Ectodermal cell (in vitro differentiated cells): ENCODE measurements at regions not wholly inside any gene's neighbourhood (a gene's known extent, or its start where the extent isn't known, plus 50 kb on each side); places are given as distances from the start of the nearest gene placed in this dataset.

Experiments used
- H3K27ac ChIP-seq: 2 replicates; pipeline ENCODE4 v1.7.0; 2013; ENCODE audit warnings: mild to moderate bottlenecking, low read depth, low read length; ENCODE audit not compliant: insufficient read depth, poor library complexity, severe bottlenecking
- H3K27me3 ChIP-seq: 2 replicates; pipeline ENCODE4 v1.7.0; 2013; ENCODE audit warnings: mild to moderate bottlenecking, low read length; ENCODE audit not compliant: insufficient read depth, control insufficient read depth, poor library complexity, severe bottlenecking
- H3K36me3 ChIP-seq: one replicate; pipeline ENCODE4 v1.7.0; 2013; ENCODE audit warnings: low read length; ENCODE audit not compliant: control insufficient read depth, insufficient read depth
- H3K4me1 ChIP-seq: one replicate; pipeline ENCODE4 v1.7.0; 2013; ENCODE audit warnings: low read length; ENCODE audit not compliant: control insufficient read depth, insufficient read depth
- H3K4me3 ChIP-seq: 2 replicates; pipeline ENCODE4 v1.7.0; 2013; ENCODE audit warnings: low read depth, low read length, control low read depth; ENCODE audit not compliant: insufficient read depth
- H3K9me3 ChIP-seq: 2 replicates; pipeline ENCODE4 v1.7.0; 2013; ENCODE audit warnings: mild to moderate bottlenecking, low read length, moderate library complexity; ENCODE audit not compliant: control insufficient read depth
- WGBS, 2 experiments: methylation state at CpG; one replicate each; pipeline ENCODE4 v1.1.7; 2013; ENCODE audit warnings: missing lambda C conversion rate in 2 of 2; 5-methylcytosine and 5-hydroxymethylcytosine counted together

DNA sequence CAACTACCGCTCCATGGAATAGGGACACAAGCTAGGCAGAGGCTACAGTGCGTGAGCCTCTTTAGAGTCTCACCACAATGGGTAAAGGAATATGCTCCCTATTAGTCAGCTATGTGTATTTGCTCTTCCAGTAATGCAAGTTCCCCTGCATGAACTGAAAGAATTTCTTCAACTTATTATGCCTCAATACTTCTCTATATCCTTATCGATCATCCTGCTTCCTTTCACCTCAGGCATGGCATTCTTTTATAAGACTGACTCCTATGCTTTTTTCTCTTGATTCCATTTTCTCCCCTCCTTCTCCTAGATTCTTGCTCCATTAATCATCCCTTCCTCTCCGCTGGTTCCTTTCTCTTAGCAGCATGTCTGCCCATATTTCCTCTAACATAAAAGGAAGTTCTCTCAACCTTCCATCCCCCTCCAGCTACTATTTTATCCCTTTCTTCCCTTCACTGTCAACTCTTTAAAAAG is 94.5 kb upstream of the CPM start:
- no peak overlapping the region for H3K27ac ChIP-seq
- no peaks in the 10 kb centered on the region for H3K4me1 ChIP-seq
- H3K4me3 ChIP-seq, result no peak overlapping the region
- no peaks in the 10 kb centered on the region for H3K36me3 ChIP-seq
- H3K27me3 ChIP-seq, result no peaks in the 10 kb centered on the region
- 78 to 79% methylated on average over 4 of the region's 4 CpGs for WGBS, 2 experiments
- no peaks in the 10 kb centered on the region for H3K9me3 ChIP-seq

DNA sequence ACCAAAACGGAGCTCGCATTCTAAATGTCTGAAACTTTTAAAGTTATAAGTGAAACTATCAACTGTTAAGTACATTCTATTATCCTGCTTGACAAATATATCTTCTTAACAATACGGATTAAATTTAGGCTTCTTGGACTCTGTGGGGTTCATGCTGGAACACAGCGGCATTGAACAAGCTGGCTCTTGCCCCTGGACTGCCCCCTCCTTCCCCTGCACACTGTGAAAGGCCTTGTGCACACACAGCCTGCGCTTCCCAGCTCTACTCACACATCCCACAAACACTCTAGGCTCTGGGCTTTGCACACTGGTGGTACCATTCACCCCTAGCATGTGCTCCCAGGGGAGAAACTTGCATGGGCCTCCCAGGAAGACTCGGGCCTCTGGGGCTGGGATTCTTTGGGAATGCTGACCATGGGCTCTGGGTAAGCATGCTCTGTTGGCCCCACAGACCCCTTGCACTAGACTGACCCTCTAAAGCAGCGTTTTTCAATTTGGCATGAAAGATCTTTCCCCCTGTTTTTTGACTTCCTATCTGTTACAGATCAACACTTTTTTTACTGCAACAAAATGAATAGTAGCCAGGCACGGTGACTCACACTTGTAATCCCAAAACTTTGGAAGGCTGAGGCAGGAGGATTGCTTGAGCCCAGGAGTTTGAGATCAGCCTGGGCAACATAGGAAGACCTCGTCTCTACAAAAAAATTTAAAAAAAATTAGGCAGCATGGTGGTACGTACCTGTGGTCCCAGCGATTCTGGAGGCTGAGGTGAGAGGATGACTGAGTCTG is 96.2 kb upstream of the CPM start:
- no peak overlapping the region for H3K27ac ChIP-seq
- no peaks in the 10 kb centered on the region for H3K27me3 ChIP-seq
- H3K4me3 ChIP-seq, result no peak overlapping the region
- H3K4me1 ChIP-seq, result no peaks in the 10 kb centered on the region
- H3K9me3 ChIP-seq, result no peaks in the 10 kb centered on the region
- no peaks in the 10 kb centered on the region for H3K36me3 ChIP-seq
- WGBS, 2 experiments, result 90 to 92% methylated on average over 9 to 11 of the region's 11 CpGs

DNA sequence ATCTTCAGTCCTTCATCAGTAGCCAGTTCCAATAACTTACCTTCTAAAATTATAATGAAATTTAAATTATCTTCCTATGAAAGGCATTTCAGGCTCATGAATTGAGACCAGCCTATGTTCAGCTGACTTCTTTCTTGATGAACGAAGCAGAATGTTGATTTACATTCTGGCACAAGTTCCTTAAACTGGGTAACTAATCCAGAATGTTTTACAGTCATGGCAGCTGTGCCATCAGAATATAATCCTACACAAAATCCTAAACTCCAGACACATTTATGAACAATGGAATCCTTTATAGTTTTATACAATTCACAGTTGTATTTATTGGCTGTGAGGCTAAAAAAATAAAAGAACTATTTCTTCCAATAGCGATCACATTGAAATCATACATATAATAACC is 97.3 kb upstream of the CPM start:
- 90 to 97% methylated on average over 2 of the region's 2 CpGs for WGBS, 2 experiments
- H3K4me1 ChIP-seq, result no peaks in the 10 kb centered on the region
- no peak overlapping the region for H3K27ac ChIP-seq
- H3K36me3 ChIP-seq, result no peaks in the 10 kb centered on the region
- H3K9me3 ChIP-seq, result no peaks in the 10 kb centered on the region
- H3K27me3 ChIP-seq, result no peaks in the 10 kb centered on the region
- H3K4me3 ChIP-seq, result no peak overlapping the region

DNA sequence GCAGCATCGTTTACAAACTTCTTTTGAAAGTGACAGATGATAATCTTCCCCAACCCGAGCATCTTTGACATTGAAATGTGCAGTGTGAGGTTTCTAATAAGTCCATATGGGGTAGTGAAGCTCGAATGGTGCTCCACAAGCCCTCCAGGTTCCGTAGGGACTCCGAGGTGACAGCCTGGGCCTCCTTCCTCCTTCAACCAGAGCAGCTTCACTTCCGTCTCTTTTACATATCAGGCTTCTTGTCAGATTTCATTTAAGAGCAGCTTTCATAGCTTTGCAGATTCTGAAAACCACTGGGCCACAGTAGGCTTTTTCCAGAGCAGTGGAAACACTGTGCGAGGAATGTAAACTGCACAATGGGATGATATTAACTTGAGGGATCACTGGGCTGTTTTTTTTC is 103.6 kb upstream of the CPM start:
- H3K4me1 ChIP-seq, result no peaks in the 10 kb centered on the region
- 91 to 92% methylated on average over 7 of the region's 7 CpGs for WGBS, 2 experiments
- no peaks in the 10 kb centered on the region for H3K27me3 ChIP-seq
- no peak overlapping the region for H3K4me3 ChIP-seq
- H3K36me3 ChIP-seq, result no peaks in the 10 kb centered on the region
- H3K9me3 ChIP-seq, result no peaks in the 10 kb centered on the region
- no peak overlapping the region for H3K27ac ChIP-seq

DNA sequence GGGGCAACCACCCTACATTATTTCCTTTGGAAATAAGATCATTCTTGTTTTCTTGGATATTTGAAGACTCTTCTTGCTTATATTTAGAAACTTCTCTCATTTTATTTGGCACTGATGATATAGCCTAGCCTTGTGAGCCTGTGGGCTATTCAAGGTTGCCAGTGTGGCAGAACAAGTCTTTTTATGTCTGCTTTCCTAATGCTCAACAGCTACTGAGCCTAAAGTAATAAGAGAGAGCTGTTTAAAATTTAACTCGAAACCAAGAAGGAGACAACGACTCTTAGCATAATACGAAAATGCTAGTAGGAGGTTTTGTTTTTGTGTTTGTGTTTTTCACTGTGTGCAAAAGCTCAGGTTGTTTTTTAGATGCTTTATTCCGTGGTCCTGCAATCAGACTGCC is 104.0 kb upstream of the CPM start:
- 91 to 92% methylated on average over 4 of the region's 4 CpGs for whole genome bisulfite sequencing, 2 experiments
- Histone ChIP-seq H3K27ac (no peak overlapping the region), H3K4me3 (no peak overlapping the region)

DNA sequence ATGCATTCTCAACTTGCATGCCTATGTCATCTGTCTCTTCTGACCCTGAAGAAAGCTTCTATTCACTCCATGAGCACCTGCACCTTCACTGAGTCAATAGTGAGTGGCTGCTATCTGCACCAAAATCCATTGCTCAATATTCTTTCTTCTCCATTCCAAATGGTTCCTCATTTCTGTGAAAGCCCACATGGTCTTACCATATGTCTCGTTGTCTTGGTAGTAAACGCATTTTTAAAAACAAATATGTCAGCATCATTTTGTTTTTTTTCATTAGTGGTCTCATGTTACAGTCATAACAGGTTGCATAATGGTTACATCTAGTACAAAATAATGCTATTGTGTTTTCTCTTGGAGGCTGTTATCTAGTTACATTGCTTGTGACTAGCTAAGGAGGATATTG is 106.9 kb upstream of the CPM start:
- H3K4me1 ChIP-seq, result no peaks in the 10 kb centered on the region
- no peak overlapping the region for H3K4me3 ChIP-seq
- no peaks in the 10 kb centered on the region for H3K36me3 ChIP-seq
- 100% methylated on average over 2 of the region's 2 CpGs for WGBS, 2 experiments
- H3K27ac ChIP-seq, result no peak overlapping the region
- no peaks in the 10 kb centered on the region for H3K27me3 ChIP-seq
- H3K9me3 ChIP-seq, result no peaks in the 10 kb centered on the region

More for the DNA sequence above, 104.0 kb upstream of the CPM start:
- H3K27me3 ChIP-seq, result no peaks in the 10 kb centered on the region
- H3K36me3 ChIP-seq, result no peaks in the 10 kb centered on the region
- no peaks in the 10 kb centered on the region for H3K4me1 ChIP-seq
- no peaks in the 10 kb centered on the region for H3K9me3 ChIP-seq

DNA sequence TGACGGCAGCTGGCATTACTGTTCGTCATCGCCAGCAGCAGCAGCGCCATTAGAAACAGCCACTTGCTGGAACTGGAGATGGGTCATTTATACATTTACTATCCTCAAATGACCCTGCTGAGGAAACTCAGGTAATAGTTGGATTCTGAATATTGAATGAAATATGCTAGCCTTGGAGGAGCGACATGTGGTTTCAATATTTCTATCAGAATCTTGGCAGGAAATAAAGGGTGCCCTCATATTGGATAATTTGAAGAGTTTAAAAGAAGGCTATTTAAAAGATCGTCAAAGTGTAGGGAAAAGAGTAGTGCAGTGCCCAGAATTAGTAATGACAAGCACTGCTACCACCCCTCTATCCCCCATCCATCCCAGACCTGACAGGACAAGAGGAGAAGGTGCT is 109.6 kb upstream of the CPM start:
- Histone ChIP-seq H3K27ac (no peak overlapping the region), H3K36me3 (no peaks in the 10 kb centered on the region), H3K9me3 (no peaks in the 10 kb centered on the region), H3K4me1 (no peaks in the 10 kb centered on the region), H3K4me3 (no peak overlapping the region), H3K27me3 (no peaks in the 10 kb centered on the region)
- 92 to 95% methylated on average over 6 of the region's 6 CpGs for WGBS, 2 experiments

DNA sequence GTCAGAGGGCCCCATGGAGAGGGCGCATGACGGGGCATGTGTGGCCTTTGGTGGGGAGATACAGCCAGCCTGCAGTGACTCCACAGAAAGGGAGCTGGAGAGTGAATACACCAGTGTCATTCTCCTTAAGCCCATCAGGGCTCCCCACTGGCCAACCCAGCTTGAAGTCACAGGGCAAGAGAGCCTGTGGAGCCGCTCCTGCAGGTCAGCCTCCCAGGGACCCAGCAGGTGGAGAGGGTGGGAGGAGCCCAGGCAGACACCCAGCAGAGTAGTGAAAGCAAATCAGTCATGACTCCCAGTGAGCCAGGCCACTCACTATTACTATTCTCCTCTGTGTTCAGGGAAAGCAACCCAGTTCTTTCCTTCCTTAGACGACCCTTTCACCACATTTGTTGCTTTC is 110.0 kb upstream of the CPM start:
- Histone ChIP-seq H3K36me3 (no peaks in the 10 kb centered on the region), H3K4me3 (no peak overlapping the region), H3K4me1 (no peaks in the 10 kb centered on the region), H3K9me3 (no peaks in the 10 kb centered on the region), H3K27me3 (no peaks in the 10 kb centered on the region), H3K27ac (no peak overlapping the region)
- 37 to 43% methylated on average over 4 of the region's 4 CpGs for WGBS, 2 experiments

DNA sequence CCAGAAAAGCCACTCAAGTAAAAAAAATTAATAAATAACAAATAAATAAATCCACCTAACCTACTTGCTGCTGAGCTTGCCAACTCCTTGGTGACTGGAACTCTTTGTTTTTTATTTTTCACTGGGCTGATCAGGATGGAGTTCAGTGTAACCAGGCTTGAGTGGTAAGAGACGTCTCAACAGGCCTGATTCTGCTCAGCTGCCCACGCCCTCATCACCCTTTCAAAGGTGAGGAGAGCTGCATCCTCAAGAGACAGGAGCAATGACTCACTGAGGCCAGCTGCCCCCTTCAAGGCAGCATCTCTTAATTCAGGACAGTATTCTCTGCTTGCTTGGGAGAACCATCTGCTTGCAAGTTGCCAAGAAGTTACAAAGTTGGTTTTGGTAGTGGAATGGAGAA is 111.9 kb upstream of the CPM start:
- WGBS, 2 experiments, result 85 to 87% methylated on average over 2 of the region's 2 CpGs
- no peaks in the 10 kb centered on the region for H3K4me1 ChIP-seq

DNA sequence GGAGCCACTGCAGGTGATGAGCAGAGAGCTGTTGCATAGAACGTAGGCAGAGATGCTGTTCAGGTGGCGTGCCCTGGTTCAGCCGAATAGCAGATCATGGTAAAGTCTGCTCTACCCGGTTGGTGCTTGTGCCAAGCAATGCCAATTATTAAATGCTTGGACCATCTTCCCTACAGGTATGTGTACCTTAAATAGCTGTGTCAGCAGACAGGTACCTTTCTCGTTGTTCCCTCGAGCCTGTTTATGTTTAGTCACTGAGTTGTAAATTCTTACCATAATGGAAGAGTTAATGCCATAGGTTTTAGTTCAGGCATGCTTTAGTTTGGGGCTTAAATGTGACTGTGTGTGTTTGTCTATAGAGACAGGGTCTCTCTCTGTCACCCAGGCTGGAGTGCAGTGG is 112.5 kb upstream of the CPM start:
- H3K27me3 ChIP-seq, result no peaks in the 10 kb centered on the region
- WGBS, 2 experiments, result 95 to 98% methylated on average over 6 of the region's 6 CpGs
- no peak overlapping the region for H3K27ac ChIP-seq
- no peaks in the 10 kb centered on the region for H3K36me3 ChIP-seq
- no peaks in the 10 kb centered on the region for H3K4me1 ChIP-seq
- no peaks in the 10 kb centered on the region for H3K9me3 ChIP-seq
- H3K4me3 ChIP-seq, result no peak overlapping the region

More for the DNA sequence above, 111.9 kb upstream of the CPM start:
- H3K4me3 ChIP-seq, result no peak overlapping the region
- H3K27ac ChIP-seq, result no peak overlapping the region
- no peaks in the 10 kb centered on the region for H3K9me3 ChIP-seq
- H3K36me3 ChIP-seq, result no peaks in the 10 kb centered on the region
- no peaks in the 10 kb centered on the region for H3K27me3 ChIP-seq
